Endothelial cell of umbilical vein (primary cell): ENCODE measurements at regions not wholly inside any gene's neighbourhood (a gene's known extent, or its start where the extent isn't known, plus 50 kb on each side); places are given as distances from the start of the nearest gene placed in this dataset.

ENCODE experiments used
- BruUV-seq: library from RNA; stranded (reverse); fragments of 400-500 nt; replicated peaks from 2 replicates; lab custom pipeline; 2021; lab: Mats Ljungman, UMichigan
- CTCF ChIA-PET: fragments of 300-600, 350-600 bp; sonication (Branson Sonifier 250); formaldehyde crosslinking; loops from one replicate; lab custom pipeline; 2021; ENCODE audit warnings: antibody characterized with exemption, inconsistent platforms; lab: Charles Lee
- POLR2A ChIA-PET: fragments of 300-600, 350-600 bp; sonication (Branson Sonifier 250); formaldehyde crosslinking; loops from one replicate; lab custom pipeline; 2021; ENCODE audit warnings: antibody characterized with exemption, inconsistent platforms; lab: Charles Lee
- DNase-seq: peaks from one replicate; pipeline ENCODE4 v3.0.0-alpha.2; 2011; ENCODE audit warnings: low read depth, low spot score
- FAIRE-seq: peaks from 2 replicates; lab custom pipeline; 2011; peaks lifted over from hg19 to GRCh38; lab: Jason Lieb, UNC
- H2AFZ ChIP-seq: 2 replicates; pipeline ENCODE4 v1.6.0; 2012; ENCODE audit warnings: low read depth, low read length, control low read depth, inconsistent platforms
- H3K27ac ChIP-seq: 2 replicates; pipeline ENCODE4 v1.5.1; 2011; ENCODE audit warnings: low read depth, mild to moderate bottlenecking, control low read depth, low read length, moderate library complexity; ENCODE audit not compliant: insufficient read depth
- H3K27me3 ChIP-seq, 2 experiments: 2 replicates each; pipeline versions ENCODE4 v1.6.0 to v1.6.1; 2011; ENCODE audit warnings: low read length in 2 of 2, mixed read lengths in 1 of 2; ENCODE audit not compliant: control insufficient read depth in 2 of 2, insufficient read depth in 2 of 2
- H3K36me3 ChIP-seq, 2 experiments: 2 replicates in 1 of 2; 3 replicates in 1 of 2; pipeline ENCODE4 v1.5.1; 2011; ENCODE audit warnings: low read length in 2 of 2, mild to moderate bottlenecking in 1 of 2, moderate library complexity in 1 of 2; ENCODE audit not compliant: control insufficient read depth in 2 of 2, insufficient read depth in 2 of 2; ENCODE audit errors: extremely low read depth in 1 of 2
- H3K4me1 ChIP-seq: 3 replicates; pipeline ENCODE4 v1.5.1; 2011; ENCODE audit warnings: mild to moderate bottlenecking, low read length; ENCODE audit not compliant: control insufficient read depth, insufficient read depth; ENCODE audit errors: extremely low read depth
- H3K4me2 ChIP-seq: 2 replicates; pipeline ENCODE4 v1.6.1; 2011; ENCODE audit warnings: low read length, control low read depth, mixed read lengths; ENCODE audit not compliant: insufficient read depth
- H3K4me3 ChIP-seq, 3 experiments: fragments of 200-600 bp in 1 of 3; sonication (generic), shearing (Covaris generic) in 1 of 3; replicated peaks in 1 of 3; 2 replicates each; pipeline ENCODE4 v1.5.1; 2011 to 2016; ENCODE audit warnings: control low read depth in 3 of 3, low read length in 3 of 3, mild to moderate bottlenecking in 2 of 3, inconsistent platforms in 1 of 3, low read depth in 1 of 3, moderate library complexity in 1 of 3; ENCODE audit not compliant: insufficient read depth in 1 of 3
- H3K79me2 ChIP-seq: 2 replicates; pipeline ENCODE4 v1.6.0; 2012; ENCODE audit warnings: low read length, inconsistent platforms; ENCODE audit not compliant: control insufficient read depth, insufficient read depth
- H3K9ac ChIP-seq: replicated peaks from 2 replicates; pipeline ENCODE3; 2011; ENCODE audit warnings: low read length, control low read depth; ENCODE audit not compliant: insufficient read depth; ENCODE audit errors: extremely low read depth
- H3K9me1 ChIP-seq: replicated peaks from 3 replicates; pipeline ENCODE4 v1.6.0; 2011; ENCODE audit warnings: mild to moderate bottlenecking, low read length; ENCODE audit not compliant: control insufficient read depth, insufficient read depth; ENCODE audit errors: extremely low read depth
- H3K9me3 ChIP-seq: replicated peaks from 2 replicates; pipeline ENCODE4 v1.5.1; 2012; ENCODE audit warnings: low read length, inconsistent platforms; ENCODE audit not compliant: control insufficient read depth, insufficient read depth
- H4K20me1 ChIP-seq: replicated peaks from 2 replicates; pipeline ENCODE3; 2011; ENCODE audit warnings: mild to moderate bottlenecking, low read length; ENCODE audit not compliant: control insufficient read depth, insufficient read depth; ENCODE audit errors: extremely low read depth
- EZH2 ChIP-seq: IDR thresholded peaks from 2 replicates; pipeline ENCODE4 v1.6.1; 2012; ENCODE audit warnings: borderline replicate concordance, low read depth, mild to moderate bottlenecking, moderate library complexity, low read length, inconsistent platforms; ENCODE audit not compliant: severe bottlenecking
- FOS ChIP-seq: IDR thresholded peaks from 2 replicates; pipeline ENCODE4 v1.6.1; 2011; ENCODE audit warnings: mild to moderate bottlenecking, low read length, moderate library complexity, borderline replicate concordance; ENCODE audit not compliant: insufficient read depth
- GATA2 ChIP-seq: IDR thresholded peaks from 2 replicates; pipeline ENCODE4 v1.7.0; 2011; ENCODE audit warnings: low read depth, mild to moderate bottlenecking, moderate library complexity, mixed read lengths, low read length; ENCODE audit not compliant: insufficient read length, insufficient read depth
- JUN ChIP-seq: IDR thresholded peaks from 2 replicates; pipeline ENCODE4 v1.6.1; 2011; ENCODE audit warnings: borderline replicate concordance, low read depth; ENCODE audit not compliant: insufficient read length, insufficient read depth
- MYC ChIP-seq: IDR thresholded peaks from one replicate; pipeline ENCODE4 v1.6.1; 2011; ENCODE audit warnings: mild to moderate bottlenecking, low read depth, low read length
- POLR2A ChIP-seq: IDR thresholded peaks from 2 replicates; pipeline ENCODE4 v1.6.1; 2012; ENCODE audit warnings: low read depth, mild to moderate bottlenecking, control low read depth, low read length
- POLR2AphosphoS5 ChIP-seq: IDR thresholded peaks from 2 replicates; pipeline ENCODE4 v1.6.1; 2012; ENCODE audit warnings: low read depth, mild to moderate bottlenecking, control low read depth, low read length, moderate library complexity; ENCODE audit not compliant: insufficient read depth
- dilution Hi-C: fragments of 300-500 bp; cut with MboI; formaldehyde crosslinking; loops from one replicate; pipeline ENCODE4 v1.15.0; 2019; ENCODE audit warnings: low sequenced_read_pairs; ENCODE audit not compliant: extremely low pct_ligation_motif_present
- intact Hi-C: fragments of 100-400 bp; cut with micrococcal nuclease; formaldehyde crosslinking; loops from one replicate; pipeline ENCODE4 v1.10.0; 2022
- TF ChIP-seq, protein P1 (sequence below), 2 donors: IDR thresholded peaks; 1 replicate in 1 of 2; 2 replicates in 1 of 2; pipeline ENCODE4 v1.5.1; 2011; ENCODE audit warnings: low read length in 2 of 2, mild to moderate bottlenecking in 2 of 2, moderate library complexity in 2 of 2, control low read depth in 1 of 2, inconsistent platforms in 1 of 2, low read depth in 1 of 2; ENCODE audit not compliant: insufficient read depth in 1 of 2; ENCODE audit errors: extremely low read depth in 1 of 2

DNA sequence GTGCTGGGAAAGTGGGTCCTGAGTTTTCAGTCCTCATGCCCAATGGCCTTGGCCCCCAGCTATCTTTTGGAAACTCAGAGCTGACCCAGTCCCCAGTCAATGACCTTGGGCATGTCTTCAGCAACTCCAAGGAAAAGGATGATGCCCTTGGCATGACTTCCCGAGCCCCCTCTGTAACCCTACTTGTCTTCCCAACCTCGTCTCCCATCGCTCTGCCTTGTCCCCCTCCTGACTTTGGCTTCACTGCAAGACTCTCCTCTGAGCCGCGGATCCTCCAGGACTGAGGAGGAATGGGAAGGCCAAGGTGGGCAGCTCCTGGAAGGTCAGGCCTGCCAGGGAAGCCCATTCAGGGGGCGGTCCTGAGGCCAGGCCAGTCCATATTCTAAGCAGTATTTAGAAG, 73.5 kb upstream of the MEF2A start:
- no TSS peak for BruUV-seq
- no peaks in the 10 kb centered on the region for H3K9me1 ChIP-seq
- CTCF ChIA-PET = interaction anchor here (2.1 kb wide), 1 partner anchor 21 kb away, joined by 5 read pairs; no protein-coding TSS in a partner anchor
- H3K9ac ChIP-seq = no peak overlapping the region
- dilution Hi-C loops = no loop called here
- POLR2A ChIA-PET = no interaction called here
- no peak overlapping the region for H3K4me2 ChIP-seq
- intact Hi-C loops = no loop called here
- no peak overlapping the region for H3K27ac ChIP-seq
- H4K20me1 ChIP-seq = no peaks in the 10 kb centered on the region
- no peak overlapping the region for H2AFZ ChIP-seq
- H3K79me2 ChIP-seq = no peaks in the 10 kb centered on the region
- DNase-seq (no peak), FAIRE-seq (no peak)
- no peaks in the 10 kb centered on the region for H3K27me3 ChIP-seq
- TF ChIP-seq POLR2AphosphoS5 = no peak
- TF ChIP-seq JUN = no peak
- TF ChIP-seq, protein P1, sequence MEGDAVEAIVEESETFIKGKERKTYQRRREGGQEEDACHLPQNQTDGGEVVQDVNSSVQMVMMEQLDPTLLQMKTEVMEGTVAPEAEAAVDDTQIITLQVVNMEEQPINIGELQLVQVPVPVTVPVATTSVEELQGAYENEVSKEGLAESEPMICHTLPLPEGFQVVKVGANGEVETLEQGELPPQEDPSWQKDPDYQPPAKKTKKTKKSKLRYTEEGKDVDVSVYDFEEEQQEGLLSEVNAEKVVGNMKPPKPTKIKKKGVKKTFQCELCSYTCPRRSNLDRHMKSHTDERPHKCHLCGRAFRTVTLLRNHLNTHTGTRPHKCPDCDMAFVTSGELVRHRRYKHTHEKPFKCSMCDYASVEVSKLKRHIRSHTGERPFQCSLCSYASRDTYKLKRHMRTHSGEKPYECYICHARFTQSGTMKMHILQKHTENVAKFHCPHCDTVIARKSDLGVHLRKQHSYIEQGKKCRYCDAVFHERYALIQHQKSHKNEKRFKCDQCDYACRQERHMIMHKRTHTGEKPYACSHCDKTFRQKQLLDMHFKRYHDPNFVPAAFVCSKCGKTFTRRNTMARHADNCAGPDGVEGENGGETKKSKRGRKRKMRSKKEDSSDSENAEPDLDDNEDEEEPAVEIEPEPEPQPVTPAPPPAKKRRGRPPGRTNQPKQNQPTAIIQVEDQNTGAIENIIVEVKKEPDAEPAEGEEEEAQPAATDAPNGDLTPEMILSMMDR (IDR thresholded peaks at IDR 0.05; ENCODE audit: extremely low read depth in 1 of 2, insufficient read depth in 1 of 2, low read depth in 1 of 2, low read length in 2 of 2) = no peak
- no peak for TF ChIP-seq GATA2
- TF ChIP-seq EZH2 = no peak
- TF ChIP-seq MYC = no peak
- peaks cover 7% of the 10 kb centered on the region for H3K4me1 ChIP-seq
- H3K9me3 ChIP-seq = no peaks in the 10 kb centered on the region
- H3K4me3 ChIP-seq = no peak overlapping the region
- no peaks in the 10 kb centered on the region for H3K36me3 ChIP-seq

DNA sequence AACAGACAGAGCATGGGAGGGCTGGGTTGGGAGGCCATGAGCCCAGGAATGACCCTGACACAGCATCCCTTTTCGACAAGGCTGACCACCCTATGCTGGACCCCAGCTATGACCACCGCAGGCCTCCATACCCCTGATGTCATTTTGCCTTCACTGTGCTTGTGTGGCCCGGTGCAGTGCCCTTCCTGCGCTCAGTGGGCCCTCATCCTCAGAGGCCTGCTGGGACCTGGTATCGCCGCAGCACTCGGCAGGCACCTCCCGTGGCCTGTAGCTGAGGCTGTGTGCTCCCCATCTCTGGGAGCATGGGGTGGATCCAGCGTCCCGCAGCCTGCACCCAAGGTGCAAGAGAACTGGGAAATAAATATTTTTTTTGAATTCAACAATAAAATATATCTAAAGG, 73.1 kb upstream of the MEF2A start:
- no peak overlapping the region for H2AFZ ChIP-seq
- intact Hi-C loops (no loop called here), dilution Hi-C loops (no loop called here)
- no peak overlapping the region for H3K9ac ChIP-seq
- H3K9me1 ChIP-seq = no peaks in the 10 kb centered on the region
- no peak for FAIRE-seq
- POLR2A ChIA-PET = no interaction called here
- CTCF ChIA-PET = interaction anchor here (2.1 kb wide), 1 partner anchor 20 kb away, joined by 5 read pairs; no protein-coding TSS in a partner anchor
- H3K27me3 ChIP-seq = no peaks in the 10 kb centered on the region
- H3K4me1 ChIP-seq = peaks cover 5% of the 10 kb centered on the region
- no peak for DNase-seq
- no peaks in the 10 kb centered on the region for H3K79me2 ChIP-seq
- H3K36me3 ChIP-seq = no peaks in the 10 kb centered on the region
- H3K4me2 ChIP-seq = no peak overlapping the region
- TF ChIP-seq FOS = no peak
- TF ChIP-seq EZH2 = no peak
- no peak for TF ChIP-seq JUN
- TF ChIP-seq POLR2A = no peak
- TF ChIP-seq POLR2AphosphoS5 = no peak
- TF ChIP-seq GATA2 = no peak
- no peaks in the 10 kb centered on the region for H4K20me1 ChIP-seq
- no peak overlapping the region for H3K27ac ChIP-seq
- no peak overlapping the region for H3K4me3 ChIP-seq
- no peaks in the 10 kb centered on the region for H3K9me3 ChIP-seq
- no TSS peak for BruUV-seq
